IPS DF 4.7 (cell line): ENCODE measurements at regions not wholly inside any gene's neighbourhood (a gene's known extent, or its start where the extent isn't known, plus 50 kb on each side); places are given as distances from the start of the nearest gene placed in this dataset.
A peak's percentile ranks its signal among the peaks of the same experiment; 100 is the strongest.
"Not testable (repeated sequence)": the region's sequence is repeated elsewhere in the genome, so short reads cannot be mapped to it uniquely, and the experiment has no call there.

Source experiments
- DNase-seq: peaks from one replicate; pipeline ENCODE4 v3.0.0-alpha.2; 2013; ENCODE audit warnings: low spot score; ENCODE audit errors: extremely low read depth

GRCh38 chr15:20102862-20103261 is 438.7 kb downstream of the GOLGA6L6 start:
- not testable (repeated sequence) for DNase-seq

GRCh38 chr15:20102209-20102608 is 439.4 kb downstream of the GOLGA6L6 start:
- not testable (repeated sequence) for DNase-seq

- not testable (repeated sequence) for DNase-seq
These were observed 440.3 kb downstream of the GOLGA6L6 start for GRCh38 chr15:20101281-20101680.

GRCh38 chr15:20100604-20101270 is 440.9 kb downstream of the GOLGA6L6 start:
- DNase-seq, result not testable (repeated sequence)

- not testable (repeated sequence) for DNase-seq
These were observed 445.8 kb downstream of the GOLGA6L6 start for GRCh38 chr15:20095699-20096303.

- not testable (repeated sequence) for DNase-seq
These were observed 452.1 kb downstream of the GOLGA6L6 start for GRCh38 chr15:20089541-20089940.

- not testable (repeated sequence) for DNase-seq
These were observed 457.6 kb downstream of the GOLGA6L6 start for GRCh38 chr15:20084026-20084425.

GRCh38 chr15:20074082-20074481 is 467.5 kb downstream of the GOLGA6L6 start:
- not testable (repeated sequence) for DNase-seq

GRCh38 chr15:20069043-20069442 is 472.6 kb downstream of the GOLGA6L6 start:
- not testable (repeated sequence) for DNase-seq

- DNase-seq, result not testable (repeated sequence)
These were observed 475.4 kb downstream of the GOLGA6L6 start for GRCh38 chr15:20066173-20066572.

- DNase-seq, result not testable (repeated sequence)
These were observed 476.1 kb downstream of the GOLGA6L6 start for GRCh38 chr15:20065508-20065907.

- DNase-seq, result not testable (repeated sequence)
These were observed 478.4 kb downstream of the GOLGA6L6 start for GRCh38 chr15:20063167-20063566.

GRCh38 chr15:20060838-20061237 is 480.8 kb downstream of the GOLGA6L6 start:
- not testable (repeated sequence) for DNase-seq

GRCh38 chr15:20056871-20057270 is 484.7 kb downstream of the GOLGA6L6 start:
- not testable (repeated sequence) for DNase-seq

GRCh38 chr15:20055921-20056320 is 485.7 kb downstream of the GOLGA6L6 start:
- peak; percentile 0 for DNase-seq

- not testable (repeated sequence) for DNase-seq
These were observed 493.4 kb downstream of the GOLGA6L6 start for GRCh38 chr15:20048189-20048588.

- not testable (repeated sequence) for DNase-seq
These were observed 496.4 kb downstream of the GOLGA6L6 start for GRCh38 chr15:20045165-20045564.

- DNase-seq, result not testable (repeated sequence)
These were observed 500.9 kb downstream of the GOLGA6L6 start for GRCh38 chr15:20040691-20041090.

GRCh38 chr15:20025040-20025439 is 516.6 kb downstream of the GOLGA6L6 start:
- not testable (repeated sequence) for DNase-seq

GRCh38 chr15:20022349-20022748 is 519.3 kb downstream of the GOLGA6L6 start:
- DNase-seq, result not testable (repeated sequence)

GRCh38 chr15:20021351-20021750 is 520.2 kb downstream of the GOLGA6L6 start:
- DNase-seq, result not testable (repeated sequence)

GRCh38 chr15:20020588-20020987 is 521.0 kb downstream of the GOLGA6L6 start:
- not testable (repeated sequence) for DNase-seq

GRCh38 chr15:20019758-20020157 is 521.8 kb downstream of the GOLGA6L6 start:
- DNase-seq, result not testable (repeated sequence)
